ENCODE measurements at regions not wholly inside any gene's neighbourhood (a gene's known extent, or its start where the extent isn't known, plus 50 kb on each side); places are given as distances from the start of the nearest gene placed in this dataset.

GRCh38 chr5:33179301-33179700 is 261.5 kb upstream of the TARS1 start:
- TF ChIP-seq CTCF (IDR thresholded peaks at IDR 0.05; ENCODE audit: low read length) (no peak), EZH2 (optimal IDR thresholded peaks at IDR 0.05; ENCODE audit: low read depth, low read length) (no peak)
